ENCODE measurements at regions not wholly inside any gene's neighbourhood (a gene's known extent, or its start where the extent isn't known, plus 50 kb on each side); places are given as distances from the start of the nearest gene placed in this dataset.
A peak's percentile ranks its signal among the peaks of the same experiment; 100 is the strongest.
"Not testable (repeated sequence)": the region's sequence is repeated elsewhere in the genome, so short reads cannot be mapped to it uniquely, and the experiment has no call there.

GRCh38 chr16:9141813-9142212 is 50.4 kb downstream of the HAPSTR1 start:
- DNase-seq (ENCODE audit: low read depth): no peak

GRCh38 chr16:9144106-9144505 is 52.7 kb downstream of the HAPSTR1 start:
- DNase-seq (ENCODE audit: low read depth): no peak

- no peak for DNase-seq (ENCODE audit: low read depth)
Measured at GRCh38 chr16:9148374-9149015, 57.1 kb downstream of the HAPSTR1 start.

- DNase-seq (ENCODE audit: low read depth): no peak
Measured at GRCh38 chr16:9151074-9151473, 59.6 kb downstream of the HAPSTR1 start.

- DNase-seq (ENCODE audit: low read depth): no peak
Measured at GRCh38 chr16:9151597-9151996, 60.2 kb downstream of the HAPSTR1 start.

GRCh38 chr16:9152649-9153501 is 61.4 kb downstream of the HAPSTR1 start:
- no peak for DNase-seq (ENCODE audit: low read depth)

- no peak for DNase-seq (ENCODE audit: low read depth)
Measured at GRCh38 chr16:9153502-9153864, 62.0 kb downstream of the HAPSTR1 start.

GRCh38 chr16:9154567-9155410 is 63.3 kb downstream of the HAPSTR1 start:
- DNase-seq (ENCODE audit: low read depth): no peak

GRCh38 chr16:9155871-9156270 is 64.4 kb downstream of the HAPSTR1 start:
- no peak for DNase-seq (ENCODE audit: low read depth)

GRCh38 chr16:9159839-9160550 is 68.6 kb downstream of the HAPSTR1 start:
- DNase-seq (ENCODE audit: low read depth): peak; percentile 35

- no peak for DNase-seq (ENCODE audit: low read depth)
Measured at GRCh38 chr16:9160551-9160911, 69.1 kb downstream of the HAPSTR1 start.

GRCh38 chr16:9165681-9166080 is 74.2 kb downstream of the HAPSTR1 start:
- DNase-seq (ENCODE audit: low read depth): no peak

GRCh38 chr16:9166326-9166993 is 75.0 kb downstream of the HAPSTR1 start:
- not testable (repeated sequence) for DNase-seq (ENCODE audit: low read depth)

GRCh38 chr16:9169094-9169493 is 77.7 kb downstream of the HAPSTR1 start:
- no peak for DNase-seq (ENCODE audit: low read depth)

GRCh38 chr16:9170470-9170869 is 79.0 kb downstream of the HAPSTR1 start:
- DNase-seq (ENCODE audit: low read depth): no peak

- no peak for DNase-seq (ENCODE audit: low read depth)
Measured at GRCh38 chr16:9176547-9177418, 85.3 kb downstream of the HAPSTR1 start.

- no peak for DNase-seq (ENCODE audit: low read depth)
Measured at GRCh38 chr16:9177861-9178260, 86.4 kb downstream of the HAPSTR1 start.

GRCh38 chr16:9183682-9184353 is 92.4 kb downstream of the HAPSTR1 start:
- DNase-seq (ENCODE audit: low read depth): no peak

GRCh38 chr16:9184354-9184690 is 92.9 kb downstream of the HAPSTR1 start:
- DNase-seq (ENCODE audit: low read depth): no peak

GRCh38 chr16:9185381-9185780 is 93.9 kb downstream of the HAPSTR1 start:
- no peak for DNase-seq (ENCODE audit: low read depth)
